ENCODE measurements at regions not wholly inside any gene's neighbourhood (a gene's known extent, or its start where the extent isn't known, plus 50 kb on each side); places are given as distances from the start of the nearest gene placed in this dataset.

- TF ChIP-seq TEAD4 (IDR thresholded peaks at IDR 0.05; ENCODE audit: low read depth, low read length) (no peak), SIN3A (conservative IDR thresholded peaks at IDR 0.05 in 1 of 2, IDR thresholded peaks at IDR 0.05 in 1 of 2; ENCODE audit: low read depth in 1 of 2, low read length in 2 of 2) (no peak), TAF1 (IDR thresholded peaks at IDR 0.05; ENCODE audit: low read depth, low read length) (no peak)
These were observed 64.5 kb upstream of the LSM6 start (continued) for GRCh38 chr4:146110871-146111485.

All from H1 (cell line).